HL-60 (cell line): ENCODE measurements at regions not wholly inside any gene's neighbourhood (a gene's known extent, or its start where the extent isn't known, plus 50 kb on each side); places are given as distances from the start of the nearest gene placed in this dataset.

Experiments used
- DNase-seq, 2 experiments: peaks; one replicate each; pipeline ENCODE4 v3.0.0-alpha.2; 2010 to 2020; ENCODE audit warnings: low read depth in 1 of 2, low spot score in 1 of 2
- H3K27ac ChIP-seq: fragments of 250-450 bp; sonication (Bioruptor Pico); replicated peaks from 2 replicates; pipeline ENCODE4 v1.5.1; 2020; ENCODE audit warnings: mild to moderate bottlenecking, moderate library complexity
- H3K27me3 ChIP-seq: fragments of 250-450 bp; sonication (Bioruptor Pico); 2 replicates; pipeline ENCODE4 v1.5.1; 2021; ENCODE audit warnings: mild to moderate bottlenecking, moderate library complexity; ENCODE audit not compliant: insufficient read depth, poor library complexity, severe bottlenecking
- H3K4me3 ChIP-seq: replicated peaks from 2 replicates; pipeline ENCODE4 v1.5.1; 2011; ENCODE audit warnings: mild to moderate bottlenecking, control low read depth, low read length; ENCODE audit not compliant: insufficient read depth
- CTCF ChIP-seq: IDR thresholded peaks from one replicate; pipeline ENCODE4 v1.5.1; 2011; ENCODE audit warnings: low read length, control low read depth, inconsistent platforms; ENCODE audit not compliant: insufficient read depth
- GABPA ChIP-seq: IDR thresholded peaks from 2 replicates; pipeline ENCODE4 v1.6.1; 2012; ENCODE audit warnings: low read depth
- POLR2AphosphoS5 ChIP-seq: IDR thresholded peaks from 2 replicates; pipeline ENCODE4 v1.6.1; 2012; ENCODE audit warnings: low read depth
- REST ChIP-seq: IDR thresholded peaks from 2 replicates; pipeline ENCODE4 v1.6.1; 2012; ENCODE audit warnings: low read depth; ENCODE audit not compliant: insufficient replicate concordance
- SPI1 ChIP-seq: IDR thresholded peaks from 2 replicates; pipeline ENCODE4 v1.6.1; 2012; ENCODE audit warnings: low read depth, mild to moderate bottlenecking, borderline replicate concordance

GRCh38 chr16:73143576-73144422 lies 95.9 kb upstream of the ZFHX3 start:
- H3K27me3 ChIP-seq, result no peaks in the 10 kb centered on the region
- TF ChIP-seq SPI1 (no peak), REST (no peak), POLR2AphosphoS5 (no peak), CTCF (no peak), GABPA (no peak)
- DNase-seq, result no peak
- no peak overlapping the region for H3K4me3 ChIP-seq
- H3K27ac ChIP-seq, result no peak overlapping the region

GRCh38 chr16:73143002-73143401 lies 95.1 kb upstream of the ZFHX3 start:
- Histone ChIP-seq H3K27me3 (no peaks in the 10 kb centered on the region), H3K4me3 (no peak overlapping the region), H3K27ac (no peak overlapping the region)
- TF ChIP-seq CTCF, result no peak
- TF ChIP-seq GABPA, result no peak
- no peak for TF ChIP-seq REST
- TF ChIP-seq POLR2AphosphoS5, result no peak
- TF ChIP-seq SPI1, result no peak
- no peak for DNase-seq

GRCh38 chr16:73142053-73142854 lies 94.3 kb upstream of the ZFHX3 start:
- Histone ChIP-seq H3K27ac (no peak overlapping the region), H3K4me3 (no peak overlapping the region), H3K27me3 (no peaks in the 10 kb centered on the region)
- DNase-seq, result no peak
- TF ChIP-seq POLR2AphosphoS5 (no peak), GABPA (no peak), REST (no peak), SPI1 (no peak), CTCF (no peak)
